ENCODE measurements at regions not wholly inside any gene's neighbourhood (a gene's known extent, or its start where the extent isn't known, plus 50 kb on each side); places are given as distances from the start of the nearest gene placed in this dataset.

DNA sequence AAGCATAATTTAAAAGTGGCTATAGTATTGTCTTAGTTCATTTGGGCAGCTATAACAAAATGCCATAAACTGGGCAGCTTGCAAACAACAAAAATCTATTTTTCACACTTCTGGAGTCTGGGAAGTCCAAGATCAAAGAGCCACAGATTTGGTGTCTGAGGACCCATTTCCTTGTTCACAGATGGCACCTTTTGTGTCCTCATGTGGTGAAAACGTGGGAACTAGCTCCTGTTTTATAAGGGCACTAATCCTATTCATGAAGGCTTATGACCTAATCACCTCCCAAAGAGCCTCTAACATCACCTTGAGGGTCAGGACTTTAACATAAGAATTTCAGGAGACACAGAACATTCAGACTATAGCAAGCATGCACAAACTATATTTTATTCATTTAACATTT, 126.5 kb upstream of the WDFY3 start:
- no peak overlapping the region for H3K27ac ChIP-seq (ENCODE audit: extremely low read depth, low read depth, low read length)
- ChIA-PET POLR2A (no interaction called here), CTCF (ENCODE audit: low intra/inter-chr PET ratio) (no interaction called here)
- H3K9me1 ChIP-seq (ENCODE audit: control insufficient read depth, insufficient read depth, low read length) = no peaks in the 10 kb centered on the region
- H4K20me1 ChIP-seq (replicated peaks; ENCODE audit: control insufficient read depth, insufficient read depth, low read length) = no peaks in the 10 kb centered on the region
- no peak overlapping the region for H2AFZ ChIP-seq (ENCODE audit: low read depth, low read length)
- no peaks in the 10 kb centered on the region for H3K36me3 ChIP-seq (ENCODE audit: control insufficient read depth, insufficient read depth, low read length)
- DNase-seq (ENCODE audit: extremely low read depth in 1 of 4, low spot score in 3 of 4) (no peak), FAIRE-seq (no peak), ATAC-seq (no peak)
- intact Hi-C loops (cut with micrococcal nuclease) (no loop called here), in situ Hi-C loops (cut with MboI) (no loop called here)
- no peak overlapping the region for H3K4me2 ChIP-seq (ENCODE audit: insufficient read depth, low read length)
- no peaks in the 10 kb centered on the region for H3K4me1 ChIP-seq (replicated peaks in 1 of 2; ENCODE audit: control insufficient read depth in 2 of 2, insufficient read depth in 2 of 2, low read length in 2 of 2)
- no TSS peak for BruUV-seq (replicated peaks)
- no peaks in the 10 kb centered on the region for H3K9me3 ChIP-seq (replicated peaks; ENCODE audit: control insufficient read depth, insufficient read depth, low read depth, low read length)
- no peak overlapping the region for H3K9ac ChIP-seq (ENCODE audit: insufficient read depth in 1 of 2, low read depth in 2 of 2, low read length in 2 of 2)
- no peak overlapping the region for H3K4me3 ChIP-seq
- 0% methylated on average over 1 of the region's 1 CpG for WGBS (ENCODE audit: insufficient coverage, low coverage, missing lambda C conversion rate)
- no peaks in the 10 kb centered on the region for H3K27me3 ChIP-seq (ENCODE audit: control insufficient read depth in 2 of 2, insufficient read depth in 2 of 2, low read length in 2 of 2)
- H3K79me2 ChIP-seq (ENCODE audit: control insufficient read depth, insufficient read depth, low read length) = no peaks in the 10 kb centered on the region
- TF ChIP-seq SMAD1 (IDR thresholded peaks at IDR 0.05; ENCODE audit: low read depth, low read length, partially characterized antibody) (no peak), STAT5B (CRISPR knock-in tag; IDR thresholded peaks at IDR 0.05) (no peak), FOXJ3 (CRISPR knock-in tag; IDR thresholded peaks at IDR 0.05) (no peak), PHF8 (IDR thresholded peaks at IDR 0.05; ENCODE audit: borderline replicate concordance, low read length) (no peak), ADNP (tag; IDR thresholded peaks at IDR 0.05) (no peak), ZBTB11 (CRISPR knock-in tag; IDR thresholded peaks at IDR 0.05) (no peak)
- TF ChIP-seq, protein P1, sequence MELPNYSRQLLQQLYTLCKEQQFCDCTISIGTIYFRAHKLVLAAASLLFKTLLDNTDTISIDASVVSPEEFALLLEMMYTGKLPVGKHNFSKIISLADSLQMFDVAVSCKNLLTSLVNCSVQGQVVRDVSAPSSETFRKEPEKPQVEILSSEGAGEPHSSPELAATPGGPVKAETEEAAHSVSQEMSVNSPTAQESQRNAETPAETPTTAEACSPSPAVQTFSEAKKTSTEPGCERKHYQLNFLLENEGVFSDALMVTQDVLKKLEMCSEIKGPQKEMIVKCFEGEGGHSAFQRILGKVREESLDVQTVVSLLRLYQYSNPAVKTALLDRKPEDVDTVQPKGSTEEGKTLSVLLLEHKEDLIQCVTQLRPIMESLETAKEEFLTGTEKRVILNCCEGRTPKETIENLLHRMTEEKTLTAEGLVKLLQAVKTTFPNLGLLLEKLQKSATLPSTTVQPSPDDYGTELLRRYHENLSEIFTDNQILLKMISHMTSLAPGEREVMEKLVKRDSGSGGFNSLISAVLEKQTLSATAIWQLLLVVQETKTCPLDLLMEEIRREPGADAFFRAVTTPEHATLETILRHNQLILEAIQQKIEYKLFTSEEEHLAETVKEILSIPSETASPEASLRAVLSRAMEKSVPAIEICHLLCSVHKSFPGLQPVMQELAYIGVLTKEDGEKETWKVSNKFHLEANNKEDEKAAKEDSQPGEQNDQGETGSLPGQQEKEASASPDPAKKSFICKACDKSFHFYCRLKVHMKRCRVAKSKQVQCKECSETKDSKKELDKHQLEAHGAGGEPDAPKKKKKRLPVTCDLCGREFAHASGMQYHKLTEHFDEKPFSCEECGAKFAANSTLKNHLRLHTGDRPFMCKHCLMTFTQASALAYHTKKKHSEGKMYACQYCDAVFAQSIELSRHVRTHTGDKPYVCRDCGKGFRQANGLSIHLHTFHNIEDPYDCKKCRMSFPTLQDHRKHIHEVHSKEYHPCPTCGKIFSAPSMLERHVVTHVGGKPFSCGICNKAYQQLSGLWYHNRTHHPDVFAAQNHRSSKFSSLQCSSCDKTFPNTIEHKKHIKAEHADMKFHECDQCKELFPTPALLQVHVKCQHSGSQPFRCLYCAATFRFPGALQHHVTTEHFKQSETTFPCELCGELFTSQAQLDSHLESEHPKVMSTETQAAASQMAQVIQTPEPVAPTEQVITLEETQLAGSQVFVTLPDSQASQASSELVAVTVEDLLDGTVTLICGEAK (IDR thresholded peaks at IDR 0.05) = no peak
- TF ChIP-seq, protein P1 (CRISPR knock-in tag; IDR thresholded peaks at IDR 0.05) = no peak
- TF ChIP-seq, protein P2, sequence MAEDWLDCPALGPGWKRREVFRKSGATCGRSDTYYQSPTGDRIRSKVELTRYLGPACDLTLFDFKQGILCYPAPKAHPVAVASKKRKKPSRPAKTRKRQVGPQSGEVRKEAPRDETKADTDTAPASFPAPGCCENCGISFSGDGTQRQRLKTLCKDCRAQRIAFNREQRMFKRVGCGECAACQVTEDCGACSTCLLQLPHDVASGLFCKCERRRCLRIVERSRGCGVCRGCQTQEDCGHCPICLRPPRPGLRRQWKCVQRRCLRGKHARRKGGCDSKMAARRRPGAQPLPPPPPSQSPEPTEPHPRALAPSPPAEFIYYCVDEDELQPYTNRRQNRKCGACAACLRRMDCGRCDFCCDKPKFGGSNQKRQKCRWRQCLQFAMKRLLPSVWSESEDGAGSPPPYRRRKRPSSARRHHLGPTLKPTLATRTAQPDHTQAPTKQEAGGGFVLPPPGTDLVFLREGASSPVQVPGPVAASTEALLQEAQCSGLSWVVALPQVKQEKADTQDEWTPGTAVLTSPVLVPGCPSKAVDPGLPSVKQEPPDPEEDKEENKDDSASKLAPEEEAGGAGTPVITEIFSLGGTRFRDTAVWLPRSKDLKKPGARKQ (CRISPR knock-in tag; IDR thresholded peaks at IDR 0.05) = no peak

Data from K562 (cell line).